Hepatocyte (in vitro differentiated cells): ENCODE measurements at regions not wholly inside any gene's neighbourhood (a gene's known extent, or its start where the extent isn't known, plus 50 kb on each side); places are given as distances from the start of the nearest gene placed in this dataset.
A peak's percentile ranks its signal among the peaks of the same experiment; 100 is the strongest.

ENCODE experiments used
- DNase-seq: peaks from one replicate; pipeline ENCODE4 v3.0.0-alpha.2; 2016; ENCODE audit warnings: low spot score
- H2AFZ ChIP-seq: fragments of 200-600 bp; sonication (generic); 2 replicates; pipeline ENCODE4 v1.6.0; 2016; ENCODE audit warnings: antibody characterized with exemption, mild to moderate bottlenecking
- H3K27ac ChIP-seq: fragments of 200-600 bp; sonication (generic); 2 replicates; pipeline ENCODE4 v1.5.1; 2016; ENCODE audit warnings: mild to moderate bottlenecking
- H3K27me3 ChIP-seq: fragments of 200-600 bp; sonication (generic); 2 replicates; pipeline ENCODE4 v1.6.1; 2016
- H3K36me3 ChIP-seq: fragments of 200-600 bp; sonication (generic); replicated peaks from 2 replicates; pipeline ENCODE4 v1.5.1; 2016; ENCODE audit warnings: low read depth; ENCODE audit not compliant: insufficient read depth
- H3K4me1 ChIP-seq: fragments of 200-600 bp; sonication (generic); 2 replicates; pipeline ENCODE4 v1.5.1; 2016; ENCODE audit warnings: mild to moderate bottlenecking, moderate library complexity; ENCODE audit not compliant: insufficient read depth
- H3K4me2 ChIP-seq: fragments of 200-600 bp; sonication (generic); 2 replicates; pipeline ENCODE4 v1.6.0; 2016
- H3K4me3 ChIP-seq: fragments of 200-600 bp; sonication (generic); 2 replicates; pipeline ENCODE4 v1.5.1; 2016; ENCODE audit warnings: mild to moderate bottlenecking
- H3K79me2 ChIP-seq: fragments of 200-600 bp; sonication (generic); 2 replicates; pipeline ENCODE4 v1.6.0; 2017; ENCODE audit warnings: mild to moderate bottlenecking
- H3K9me2 ChIP-seq: fragments of 200-600 bp; sonication (generic); replicated peaks from 2 replicates; pipeline ENCODE4 v1.6.0; 2017; ENCODE audit warnings: mild to moderate bottlenecking; ENCODE audit not compliant: insufficient read depth
- H3K9me3 ChIP-seq: fragments of 200-600 bp; sonication (generic); 2 replicates; pipeline ENCODE4 v1.5.1; 2016; ENCODE audit warnings: low read depth, mild to moderate bottlenecking
- H4K20me1 ChIP-seq: fragments of 200-600 bp; sonication (generic); 2 replicates; pipeline ENCODE4 v1.6.0; 2016; ENCODE audit warnings: mild to moderate bottlenecking; ENCODE audit not compliant: insufficient read depth, poor library complexity, severe bottlenecking
- CTCF ChIP-seq: fragments of 200-600 bp; sonication (generic); IDR thresholded peaks from 2 replicates; pipeline ENCODE4 v1.5.1; 2016; ENCODE audit warnings: antibody characterized with exemption, mild to moderate bottlenecking; ENCODE audit not compliant: poor library complexity
- EZH2 ChIP-seq: fragments of 200-600 bp; sonication (generic); IDR thresholded peaks from 2 replicates; pipeline ENCODE4 v1.6.1; 2016; ENCODE audit warnings: antibody characterized with exemption, mild to moderate bottlenecking, borderline replicate concordance
- EZH2phosphoT487 ChIP-seq: fragments of 200-600 bp; sonication (generic); IDR thresholded peaks from one replicate; pipeline ENCODE4 v1.6.1; 2018; ENCODE audit warnings: antibody characterized with exemption, mild to moderate bottlenecking, low read depth, moderate library complexity; ENCODE audit not compliant: unreplicated experiment, severe bottlenecking
- WGBS: methylation state at CpG from one replicate; pipeline ENCODE4 v1.1.6; 2016; ENCODE audit warnings: low lambda C conversion rate; ENCODE audit errors: missing lambda C conversion rate; 5-methylcytosine and 5-hydroxymethylcytosine counted together

- TF ChIP-seq CTCF (no peak), EZH2phosphoT487 (no peak), EZH2 (no peak)
- Histone ChIP-seq H3K4me3 (no peak overlapping the region), H2AFZ (no peak overlapping the region), H3K4me2 (no peak overlapping the region), H3K9me3 (peaks cover 11% of the 10 kb centered on the region), H3K79me2 (no peaks in the 10 kb centered on the region), H3K27ac (no peak overlapping the region), H3K36me3 (no peaks in the 10 kb centered on the region), H3K9me2 (no peaks in the 10 kb centered on the region), H4K20me1 (no peaks in the 10 kb centered on the region), H3K27me3 (no peaks in the 10 kb centered on the region), H3K4me1 (no peaks in the 10 kb centered on the region)
- no peak for DNase-seq
- 81% methylated on average over 1 of the region's 1 CpG for WGBS
Measured at GRCh38 chr6:99181174-99181573, 168.3 kb downstream of the FAXC start.

- Histone ChIP-seq H3K4me3 (no peak overlapping the region), H4K20me1 (no peaks in the 10 kb centered on the region), H3K4me2 (no peak overlapping the region), H3K4me1 (no peaks in the 10 kb centered on the region), H3K9me2 (no peaks in the 10 kb centered on the region), H3K27ac (no peak overlapping the region), H3K36me3 (no peaks in the 10 kb centered on the region), H2AFZ (no peak overlapping the region), H3K9me3 (peaks cover 11% of the 10 kb centered on the region), H3K79me2 (no peaks in the 10 kb centered on the region), H3K27me3 (no peaks in the 10 kb centered on the region)
- peak; percentile 11 for DNase-seq
- WGBS, result 23% methylated on average over 2 of the region's 2 CpGs
- TF ChIP-seq CTCF (no peak), EZH2phosphoT487 (no peak), EZH2 (no peak)
Measured at GRCh38 chr6:99178168-99178567, 171.3 kb downstream of the FAXC start.

GRCh38 chr6:99177736-99178135 is 171.7 kb downstream of the FAXC start:
- Histone ChIP-seq H3K4me1 (no peaks in the 10 kb centered on the region), H3K79me2 (no peaks in the 10 kb centered on the region), H2AFZ (no peak overlapping the region), H3K9me2 (no peaks in the 10 kb centered on the region), H3K27ac (no peak overlapping the region), H4K20me1 (no peaks in the 10 kb centered on the region), H3K9me3 (peaks cover 11% of the 10 kb centered on the region), H3K4me3 (no peak overlapping the region), H3K27me3 (no peaks in the 10 kb centered on the region), H3K36me3 (no peaks in the 10 kb centered on the region), H3K4me2 (no peak overlapping the region)
- no peak for DNase-seq
- no peak for TF ChIP-seq EZH2
- no peak for TF ChIP-seq EZH2phosphoT487
- 91% methylated on average over 2 of the region's 2 CpGs for WGBS

- no peaks in the 10 kb centered on the region for H3K36me3 ChIP-seq
- H3K27me3 ChIP-seq, result no peaks in the 10 kb centered on the region
- no peak for TF ChIP-seq CTCF
- no peak for TF ChIP-seq EZH2
- no peak for TF ChIP-seq EZH2phosphoT487
- H3K9me3 ChIP-seq, result no peaks in the 10 kb centered on the region
- no peak overlapping the region for H2AFZ ChIP-seq
- H3K9me2 ChIP-seq, result no peaks in the 10 kb centered on the region
- no peak overlapping the region for H3K27ac ChIP-seq
- no peaks in the 10 kb centered on the region for H3K4me1 ChIP-seq
- no peak overlapping the region for H3K4me3 ChIP-seq
- no peaks in the 10 kb centered on the region for H3K79me2 ChIP-seq
- H4K20me1 ChIP-seq, result no peaks in the 10 kb centered on the region
- H3K4me2 ChIP-seq, result no peak overlapping the region
- no peak for DNase-seq
Measured at GRCh38 chr6:99165838-99166237, 183.6 kb downstream of the FAXC start.
